NB4 (cell line): ENCODE measurements at regions not wholly inside any gene's neighbourhood (a gene's known extent, or its start where the extent isn't known, plus 50 kb on each side); places are given as distances from the start of the nearest gene placed in this dataset.

Source experiments
- MYC ChIP-seq: IDR thresholded peaks from 2 replicates; pipeline ENCODE4 v1.6.1; 2011; ENCODE audit warnings: low read depth, low read length
- POLR2A ChIP-seq: IDR thresholded peaks from 2 replicates; pipeline ENCODE4 v1.6.1; 2011; ENCODE audit warnings: mild to moderate bottlenecking; ENCODE audit not compliant: insufficient read length; ENCODE audit errors: extremely low read depth
- TF ChIP-seq, protein P1 (sequence below): IDR thresholded peaks from one replicate; pipeline ENCODE4 v1.5.1; 2012; ENCODE audit warnings: low read depth, low read length
- TF ChIP-seq, protein P2 (sequence below): IDR thresholded peaks from 2 replicates; pipeline ENCODE4 v1.6.1; 2011; ENCODE audit warnings: low read depth, low read length

- TF ChIP-seq POLR2A (no peak), MYC (no peak)
- TF ChIP-seq, protein P1, sequence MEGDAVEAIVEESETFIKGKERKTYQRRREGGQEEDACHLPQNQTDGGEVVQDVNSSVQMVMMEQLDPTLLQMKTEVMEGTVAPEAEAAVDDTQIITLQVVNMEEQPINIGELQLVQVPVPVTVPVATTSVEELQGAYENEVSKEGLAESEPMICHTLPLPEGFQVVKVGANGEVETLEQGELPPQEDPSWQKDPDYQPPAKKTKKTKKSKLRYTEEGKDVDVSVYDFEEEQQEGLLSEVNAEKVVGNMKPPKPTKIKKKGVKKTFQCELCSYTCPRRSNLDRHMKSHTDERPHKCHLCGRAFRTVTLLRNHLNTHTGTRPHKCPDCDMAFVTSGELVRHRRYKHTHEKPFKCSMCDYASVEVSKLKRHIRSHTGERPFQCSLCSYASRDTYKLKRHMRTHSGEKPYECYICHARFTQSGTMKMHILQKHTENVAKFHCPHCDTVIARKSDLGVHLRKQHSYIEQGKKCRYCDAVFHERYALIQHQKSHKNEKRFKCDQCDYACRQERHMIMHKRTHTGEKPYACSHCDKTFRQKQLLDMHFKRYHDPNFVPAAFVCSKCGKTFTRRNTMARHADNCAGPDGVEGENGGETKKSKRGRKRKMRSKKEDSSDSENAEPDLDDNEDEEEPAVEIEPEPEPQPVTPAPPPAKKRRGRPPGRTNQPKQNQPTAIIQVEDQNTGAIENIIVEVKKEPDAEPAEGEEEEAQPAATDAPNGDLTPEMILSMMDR, result no peak
- TF ChIP-seq, protein P2, sequence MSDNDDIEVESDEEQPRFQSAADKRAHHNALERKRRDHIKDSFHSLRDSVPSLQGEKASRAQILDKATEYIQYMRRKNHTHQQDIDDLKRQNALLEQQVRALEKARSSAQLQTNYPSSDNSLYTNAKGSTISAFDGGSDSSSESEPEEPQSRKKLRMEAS, result no peak
Observed at GRCh38 chr10:33612551-33612950, 278.1 kb upstream of the NRP1 start.
